BLaER1 (cell line): ENCODE measurements at regions not wholly inside any gene's neighbourhood (a gene's known extent, or its start where the extent isn't known, plus 50 kb on each side); places are given as distances from the start of the nearest gene placed in this dataset.
"Not testable (repeated sequence)": the region's sequence is repeated elsewhere in the genome, so short reads cannot be mapped to it uniquely, and the experiment has no call there.

Experiments
- H3K27ac ChIP-seq: shearing (Covaris generic); formaldehyde crosslinking; 2 replicates; pipeline ENCODE4 v1.8.1; 2022
- H3K27me3 ChIP-seq: shearing (Covaris generic); formaldehyde crosslinking; 2 replicates; pipeline ENCODE4 v1.8.1; 2022
- H3K36me3 ChIP-seq: shearing (Covaris generic); formaldehyde crosslinking; 2 replicates; pipeline ENCODE4 v1.8.1; 2022
- H3K4me1 ChIP-seq: shearing (Covaris generic); formaldehyde crosslinking; 2 replicates; pipeline ENCODE4 v1.8.1; 2022
- H3K4me2 ChIP-seq: shearing (Covaris generic); formaldehyde crosslinking; 2 replicates; pipeline ENCODE4 v1.8.1; 2022
- H3K4me3 ChIP-seq: shearing (Covaris generic); formaldehyde crosslinking; 2 replicates; pipeline ENCODE4 v1.8.1; 2022
- H3K9ac ChIP-seq: shearing (Covaris generic); formaldehyde crosslinking; 2 replicates; pipeline ENCODE4 v1.8.1; 2022
- H3K9me3 ChIP-seq: shearing (Covaris generic); formaldehyde crosslinking; 2 replicates; pipeline ENCODE4 v1.8.1; 2022
- H4K20me1 ChIP-seq: shearing (Covaris generic); formaldehyde crosslinking; 2 replicates; pipeline ENCODE4 v1.8.1; 2022
- Cebpa-rat ChIP-seq: shearing (Covaris generic); IDR thresholded peaks from 2 replicates; pipeline ENCODE4 v1.8.1; 2022

DNA sequence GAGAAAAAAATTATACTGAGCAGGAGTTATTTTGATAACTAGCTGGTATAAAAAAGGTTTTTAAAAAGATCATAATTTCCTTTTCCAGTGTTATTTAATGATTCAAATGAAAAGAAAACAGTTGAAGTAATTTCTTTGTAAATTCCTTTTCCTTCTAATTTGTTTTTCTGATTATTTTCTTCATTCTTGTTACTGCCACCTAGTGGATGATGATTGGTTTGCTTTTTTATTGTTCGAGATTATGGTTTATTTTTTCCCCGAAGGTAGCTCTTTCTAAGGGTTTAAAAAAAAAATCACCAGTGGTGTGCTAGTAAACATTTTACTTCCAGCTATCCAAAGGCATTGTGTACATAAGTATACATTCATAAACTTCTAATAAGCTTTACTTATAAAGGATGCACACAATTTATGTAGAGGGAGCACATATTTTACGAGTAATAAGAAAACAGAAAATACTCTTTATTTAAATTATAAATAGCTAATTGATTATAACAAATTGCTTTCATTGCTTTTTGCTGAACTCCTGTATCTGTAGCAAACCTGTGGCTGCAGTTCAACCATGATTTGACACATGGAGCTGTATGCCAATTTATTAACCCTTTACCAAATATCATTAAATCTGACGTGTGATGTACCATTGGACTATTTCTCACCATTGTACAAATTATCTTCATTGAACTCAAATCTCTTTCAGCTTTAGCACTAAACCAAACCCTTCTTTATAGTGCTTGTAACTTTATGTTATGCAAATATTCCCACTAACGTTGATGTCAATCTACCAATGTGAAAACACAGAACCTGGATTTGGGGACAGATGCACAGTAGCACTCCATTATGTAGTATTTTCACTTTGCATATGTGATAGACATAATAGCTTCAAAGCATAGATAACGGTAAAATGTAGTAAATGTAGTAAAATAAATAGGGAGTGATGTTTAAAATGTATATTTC is 97.8 kb upstream of the ANK2 start:
- H3K9ac ChIP-seq = no peak overlapping the region
- no peaks in the 10 kb centered on the region for H3K27me3 ChIP-seq
- no peak for TF ChIP-seq Cebpa-rat

DNA sequence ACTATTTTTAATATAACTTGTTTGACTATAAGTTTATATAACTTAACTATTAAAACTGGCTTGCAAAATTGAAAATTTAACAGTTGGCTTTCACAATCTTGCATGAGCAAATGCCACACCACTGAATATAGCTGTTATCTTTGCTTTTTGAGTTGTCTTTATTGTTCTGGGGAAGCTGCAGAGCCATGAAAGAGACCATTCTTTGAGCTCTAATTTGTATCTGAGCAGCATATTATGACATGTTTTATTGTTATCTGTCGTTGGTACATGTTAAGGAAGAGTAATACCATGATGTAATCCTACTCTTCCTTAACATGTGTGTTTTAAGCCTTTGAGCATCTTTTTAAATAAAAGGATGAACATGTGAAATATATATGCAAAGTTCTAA is 97.1 kb upstream of the ANK2 start:
- Histone ChIP-seq H3K9me3 (no peaks in the 10 kb centered on the region), H3K27ac (no peak overlapping the region), H3K36me3 (no peaks in the 10 kb centered on the region), H3K9ac (no peak overlapping the region), H4K20me1 (no peaks in the 10 kb centered on the region), H3K4me2 (no peak overlapping the region), H3K27me3 (no peaks in the 10 kb centered on the region), H3K4me1 (peaks cover 7% of the 10 kb centered on the region; the same call in 1 of the 2 replicates), H3K4me3 (no peak overlapping the region)
- no peak for TF ChIP-seq Cebpa-rat

More for the DNA sequence above, 97.8 kb upstream of the ANK2 start:
- H4K20me1 ChIP-seq = no peaks in the 10 kb centered on the region
- no peak overlapping the region for H3K27ac ChIP-seq
- no peaks in the 10 kb centered on the region for H3K9me3 ChIP-seq
- no peaks in the 10 kb centered on the region for H3K36me3 ChIP-seq
- H3K4me3 ChIP-seq = no peak overlapping the region
- no peak overlapping the region for H3K4me2 ChIP-seq
- peaks cover 7% of the 10 kb centered on the region; the same call in 1 of the 2 replicates for H3K4me1 ChIP-seq

DNA sequence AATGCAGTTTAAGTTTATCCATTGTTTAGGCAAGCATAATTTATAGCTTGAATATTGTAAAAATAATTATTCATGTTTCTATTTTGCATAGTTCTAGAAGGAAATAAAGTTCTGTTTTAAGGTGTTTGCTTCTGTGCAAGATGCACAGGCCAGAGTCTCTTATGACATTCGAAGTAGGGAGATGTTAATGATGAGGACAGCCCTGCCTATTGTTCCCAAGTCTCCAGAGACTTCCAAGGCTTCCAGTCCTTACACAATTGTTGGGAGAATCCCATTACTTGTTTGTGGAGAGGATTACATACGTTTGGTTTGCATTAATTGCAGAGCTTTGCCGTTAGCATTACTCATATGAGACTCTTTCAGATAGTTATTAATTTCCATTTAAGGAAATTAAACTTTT is 96.2 kb upstream of the ANK2 start:
- H3K9me3 ChIP-seq = no peaks in the 10 kb centered on the region
- no peak overlapping the region for H3K4me2 ChIP-seq
- H3K36me3 ChIP-seq = no peaks in the 10 kb centered on the region
- no peak overlapping the region for H3K4me3 ChIP-seq
- no peaks in the 10 kb centered on the region for H3K27me3 ChIP-seq
- H3K27ac ChIP-seq = no peak overlapping the region
- H3K9ac ChIP-seq = no peak overlapping the region
- no peaks in the 10 kb centered on the region for H4K20me1 ChIP-seq
- H3K4me1 ChIP-seq = peaks cover 4% of the 10 kb centered on the region; the same call in 1 of the 2 replicates
- no peak for TF ChIP-seq Cebpa-rat

DNA sequence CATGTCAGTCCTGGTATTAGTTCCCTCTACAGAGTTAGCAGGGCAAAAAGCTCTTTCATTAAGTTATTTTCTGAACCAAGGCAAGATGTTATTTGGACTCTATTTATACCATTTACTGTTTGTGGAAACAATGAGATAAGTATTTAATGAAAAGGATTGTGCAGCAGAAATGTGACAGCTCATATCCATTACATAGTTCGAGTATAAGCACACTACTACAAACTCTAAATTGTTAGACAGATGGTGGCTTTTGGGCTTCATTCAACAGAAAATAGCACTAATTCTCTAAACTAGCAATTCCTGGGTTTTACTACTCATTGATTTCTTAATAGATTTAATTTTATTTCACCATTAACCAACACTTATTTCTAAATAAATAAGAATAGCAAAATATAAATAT is 95.2 kb upstream of the ANK2 start:
- Histone ChIP-seq H3K4me1 (no peaks in the 10 kb centered on the region), H3K9me3 (no peaks in the 10 kb centered on the region), H3K36me3 (no peaks in the 10 kb centered on the region), H3K27me3 (no peaks in the 10 kb centered on the region), H3K27ac (no peak overlapping the region), H4K20me1 (no peaks in the 10 kb centered on the region), H3K9ac (no peak overlapping the region), H3K4me3 (no peak overlapping the region), H3K4me2 (no peak overlapping the region)
- no peak for TF ChIP-seq Cebpa-rat

DNA sequence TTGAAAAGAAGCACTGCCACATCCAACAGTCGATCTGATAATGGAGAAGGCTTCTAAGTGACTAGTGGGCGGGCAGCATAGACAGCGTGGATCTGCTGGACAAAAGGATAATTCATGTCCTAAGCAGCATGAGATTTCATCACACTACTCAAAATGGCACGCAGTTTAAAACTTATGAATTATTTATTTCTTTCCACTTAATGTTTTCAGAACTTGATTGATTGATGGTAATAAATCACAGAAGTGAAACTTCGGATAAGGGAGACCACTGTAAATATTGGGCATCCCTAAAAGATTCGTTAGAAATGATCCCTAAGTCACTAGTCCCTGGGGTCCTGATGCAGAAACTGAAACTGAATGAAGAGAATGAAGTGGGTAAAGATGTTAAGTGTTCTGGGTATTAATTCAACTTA is 93.0 kb upstream of the ANK2 start:
- Histone ChIP-seq H3K27me3 (no peaks in the 10 kb centered on the region), H3K4me1 (no peaks in the 10 kb centered on the region), H3K4me2 (no peak overlapping the region), H4K20me1 (no peaks in the 10 kb centered on the region), H3K36me3 (no peaks in the 10 kb centered on the region), H3K9me3 (no peaks in the 10 kb centered on the region), H3K27ac (no peak overlapping the region), H3K9ac (no peak overlapping the region), H3K4me3 (no peak overlapping the region)
- no peak for TF ChIP-seq Cebpa-rat

DNA sequence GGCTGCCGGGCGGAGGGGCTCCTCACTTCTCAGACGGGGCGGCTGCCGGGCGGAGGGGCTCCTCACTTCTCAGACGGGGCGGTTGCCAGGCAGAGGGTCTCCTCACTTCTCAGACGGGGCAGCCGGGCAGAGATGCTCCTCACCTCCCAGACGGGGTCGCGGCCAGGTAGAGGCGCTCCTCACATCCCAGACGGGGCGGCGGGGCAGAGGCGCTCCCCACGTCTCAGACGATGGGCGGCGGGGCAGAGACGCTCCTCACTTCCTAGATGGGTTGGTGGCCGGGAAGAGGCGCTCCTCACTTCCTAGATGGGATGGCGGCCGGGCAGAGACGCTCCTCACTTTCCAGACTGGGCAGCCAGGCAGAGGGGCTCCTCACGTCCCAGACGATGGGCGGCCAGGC is 91.7 kb upstream of the ANK2 start:
- H3K27me3 ChIP-seq, H3K9ac ChIP-seq, H3K4me1 ChIP-seq, H3K36me3 ChIP-seq, H3K9me3 ChIP-seq, H3K4me3 ChIP-seq, H4K20me1 ChIP-seq, H3K4me2 ChIP-seq, H3K27ac ChIP-seq: not testable (repeated sequence)

DNA sequence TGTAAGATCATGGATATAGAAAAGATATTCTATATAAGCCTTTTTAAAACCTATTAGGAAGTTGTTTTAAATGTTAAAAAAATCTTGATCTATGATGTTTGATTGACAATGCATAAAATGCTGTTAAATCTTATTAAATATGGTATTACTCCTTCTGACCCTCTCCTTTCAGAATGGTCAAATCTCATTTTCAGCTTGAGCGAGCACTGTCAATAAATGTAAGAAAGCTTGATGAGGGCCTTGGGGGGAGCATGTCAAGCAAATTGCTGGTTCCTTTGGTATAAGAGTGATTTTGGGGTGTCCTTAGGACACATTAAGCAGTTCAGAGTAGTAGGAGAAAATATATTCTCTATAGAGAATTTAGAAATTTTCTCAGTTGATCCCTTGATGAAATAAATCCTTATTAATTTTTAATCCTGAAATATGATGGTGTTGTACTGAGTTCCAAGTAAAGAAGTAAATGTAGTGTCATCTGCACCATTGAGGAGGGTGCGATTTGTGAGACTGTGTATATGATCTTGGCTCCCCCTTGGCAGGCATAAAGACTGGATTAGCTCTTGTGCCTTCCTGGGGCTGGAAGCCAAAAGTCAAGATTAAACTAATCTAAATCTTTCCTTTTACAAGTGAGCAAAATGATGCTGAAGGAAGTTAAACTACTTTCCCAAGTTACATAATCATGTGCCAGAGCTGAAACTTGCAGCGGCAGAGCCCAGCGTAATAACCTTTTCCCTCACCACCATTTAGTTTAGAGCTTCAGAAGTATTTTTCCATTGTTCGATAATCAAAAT is 82.6 kb upstream of the ANK2 start:
- Histone ChIP-seq H3K4me2 (no peak overlapping the region), H3K27me3 (no peaks in the 10 kb centered on the region), H3K9ac (no peak overlapping the region), H3K4me3 (no peak overlapping the region), H4K20me1 (no peaks in the 10 kb centered on the region), H3K27ac (no peak overlapping the region), H3K4me1 (no peaks in the 10 kb centered on the region), H3K36me3 (no peaks in the 10 kb centered on the region), H3K9me3 (peaks cover 8% of the 10 kb centered on the region)
- TF ChIP-seq Cebpa-rat = no peak

DNA sequence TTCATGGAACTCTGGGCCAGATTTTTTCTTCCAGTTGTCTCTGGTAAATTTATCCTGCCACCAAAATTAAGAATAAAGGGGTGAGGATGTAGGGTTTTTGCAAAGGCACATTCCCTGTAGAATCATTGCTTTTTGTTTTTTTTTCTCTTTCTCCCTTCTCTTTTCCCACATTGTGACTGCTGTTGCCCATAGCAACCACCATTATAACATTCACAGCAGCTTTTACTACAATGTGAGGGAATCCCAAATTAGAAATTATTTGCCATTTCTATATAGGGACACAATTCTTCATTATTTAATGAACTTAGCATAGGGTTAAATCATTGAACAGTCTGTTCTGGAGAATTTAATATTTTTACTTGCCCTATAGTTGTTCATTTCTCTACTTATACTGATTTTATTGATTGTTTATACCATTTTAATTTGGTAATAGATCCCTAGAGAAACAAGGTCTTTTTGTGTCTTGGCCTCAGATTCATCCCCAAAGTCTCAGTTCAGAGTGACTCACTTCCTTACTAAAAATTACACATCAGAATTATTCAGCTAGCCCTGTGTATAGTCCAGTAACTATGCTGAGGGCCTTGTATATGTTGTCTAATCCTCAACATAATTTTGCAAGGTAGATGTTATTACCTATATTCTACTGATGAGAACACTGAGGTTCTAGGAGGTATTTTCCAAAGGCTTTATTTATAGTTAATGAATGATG is 80.8 kb upstream of the ANK2 start:
- Histone ChIP-seq H4K20me1 (no peaks in the 10 kb centered on the region), H3K4me3 (no peak overlapping the region), H3K4me2 (no peak overlapping the region), H3K27me3 (no peaks in the 10 kb centered on the region), H3K9me3 (peaks cover 8% of the 10 kb centered on the region), H3K9ac (no peak overlapping the region), H3K4me1 (peaks cover 3% of the 10 kb centered on the region), H3K36me3 (no peaks in the 10 kb centered on the region), H3K27ac (no peak overlapping the region)
- no peak for TF ChIP-seq Cebpa-rat

DNA sequence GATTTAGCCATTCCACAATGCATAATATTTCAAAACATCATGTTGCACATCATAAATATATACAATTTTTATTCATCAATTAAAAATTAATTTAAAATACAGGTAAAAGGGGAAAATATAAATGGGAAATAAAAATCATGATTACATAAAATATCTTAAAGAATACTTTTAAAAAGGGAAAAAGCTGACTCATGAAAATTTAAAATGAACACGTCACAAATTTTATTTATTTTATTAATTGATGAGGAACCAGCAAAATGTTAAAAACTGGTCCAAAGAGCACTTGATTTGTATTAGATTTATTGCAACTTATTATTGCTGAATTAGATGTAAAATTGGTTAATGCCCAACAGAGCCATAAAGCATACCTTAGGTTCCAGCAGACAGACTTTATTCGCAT is 78.5 kb upstream of the ANK2 start:
- Histone ChIP-seq H3K9me3 (no peaks in the 10 kb centered on the region), H3K9ac (no peak overlapping the region), H3K27ac (no peak overlapping the region), H4K20me1 (no peaks in the 10 kb centered on the region), H3K4me2 (no peak overlapping the region), H3K4me1 (peaks cover 12% of the 10 kb centered on the region), H3K27me3 (no peaks in the 10 kb centered on the region), H3K4me3 (no peak overlapping the region), H3K36me3 (no peaks in the 10 kb centered on the region)
- no peak for TF ChIP-seq Cebpa-rat
